ENCODE measurements at regions not wholly inside any gene's neighbourhood (a gene's known extent, or its start where the extent isn't known, plus 50 kb on each side); places are given as distances from the start of the nearest gene placed in this dataset.

DNA sequence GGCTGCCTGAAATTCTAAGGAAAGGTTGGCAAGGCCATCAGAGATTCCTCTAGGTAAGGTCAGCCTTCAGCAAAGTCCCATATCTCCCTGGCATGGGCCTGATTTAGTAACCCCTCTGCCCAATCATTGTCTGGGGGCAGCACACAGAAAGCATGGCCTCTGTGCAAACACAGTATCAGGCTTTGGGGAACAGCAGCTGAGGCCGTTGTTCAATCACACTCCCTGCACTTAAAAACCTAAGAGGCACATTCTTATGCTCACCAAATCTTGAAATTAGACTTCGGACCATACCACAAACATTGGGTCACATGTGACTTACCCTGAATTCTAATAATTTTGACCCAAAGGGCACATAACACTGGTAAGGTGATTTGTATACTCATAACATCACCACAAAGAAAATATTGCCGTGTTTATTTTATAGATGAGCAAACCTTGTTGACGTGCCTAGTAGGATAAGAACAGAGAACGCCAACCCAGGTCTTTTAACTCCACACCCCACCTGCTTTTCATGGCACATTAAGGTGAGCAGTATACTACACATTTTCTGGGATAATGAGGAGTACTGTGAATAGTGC lies 212.7 kb downstream of the HNMT start:
- no peak for DNase-seq (ENCODE audit: low read depth)

DNA sequence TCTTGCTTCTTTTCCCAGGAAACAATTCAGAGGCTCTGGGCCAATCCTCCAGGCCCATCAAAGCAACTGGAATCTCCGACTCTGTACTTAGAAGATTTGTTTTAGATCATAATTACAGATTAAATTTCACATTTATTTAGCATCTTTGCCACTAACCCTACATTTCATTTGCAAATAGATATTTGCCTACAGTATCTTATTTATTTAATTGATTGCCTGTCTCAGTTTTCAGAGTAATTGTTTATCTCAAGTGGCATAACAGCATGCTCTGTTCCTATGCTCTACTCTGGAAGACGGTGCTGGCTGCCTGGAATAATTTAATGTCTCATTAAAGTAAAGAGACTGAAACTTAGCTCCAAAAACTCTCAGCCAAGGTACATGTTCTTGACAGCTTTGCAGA lies 213.4 kb downstream of the HNMT start:
- no peak for DNase-seq (ENCODE audit: low read depth)

DNA sequence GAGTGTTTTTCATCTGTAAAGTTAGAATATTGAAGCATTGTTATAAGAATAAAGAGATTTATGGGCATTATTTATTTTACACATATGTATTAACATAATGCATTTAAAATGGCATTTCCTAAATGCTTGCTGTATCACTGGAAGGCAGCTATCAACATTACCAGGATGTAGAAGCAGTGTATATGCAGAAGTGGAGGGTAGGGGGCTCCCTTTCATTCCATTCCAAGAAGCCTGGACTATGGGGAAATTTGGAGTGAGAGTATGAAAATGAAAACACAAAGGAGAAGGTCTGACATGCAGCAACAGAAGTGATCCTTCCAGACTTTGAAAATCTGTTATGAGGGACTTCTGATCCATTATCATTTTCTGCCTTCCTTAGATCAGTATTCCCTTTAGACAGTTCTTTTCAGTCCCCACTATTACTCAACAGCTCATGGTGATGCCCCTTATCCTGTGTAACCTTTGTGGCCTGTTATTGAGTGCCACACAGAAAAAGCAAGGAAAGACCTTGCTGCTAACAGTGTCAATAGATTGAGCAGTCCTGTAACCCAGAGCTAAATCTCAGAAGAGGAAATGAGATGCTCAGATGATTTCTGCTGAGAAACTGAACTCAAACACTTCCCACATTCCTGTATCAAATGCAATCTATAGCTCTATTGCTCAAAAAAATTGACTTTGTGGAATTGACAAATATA lies 216.6 kb downstream of the HNMT start:
- no peak for DNase-seq (ENCODE audit: low read depth)

DNA sequence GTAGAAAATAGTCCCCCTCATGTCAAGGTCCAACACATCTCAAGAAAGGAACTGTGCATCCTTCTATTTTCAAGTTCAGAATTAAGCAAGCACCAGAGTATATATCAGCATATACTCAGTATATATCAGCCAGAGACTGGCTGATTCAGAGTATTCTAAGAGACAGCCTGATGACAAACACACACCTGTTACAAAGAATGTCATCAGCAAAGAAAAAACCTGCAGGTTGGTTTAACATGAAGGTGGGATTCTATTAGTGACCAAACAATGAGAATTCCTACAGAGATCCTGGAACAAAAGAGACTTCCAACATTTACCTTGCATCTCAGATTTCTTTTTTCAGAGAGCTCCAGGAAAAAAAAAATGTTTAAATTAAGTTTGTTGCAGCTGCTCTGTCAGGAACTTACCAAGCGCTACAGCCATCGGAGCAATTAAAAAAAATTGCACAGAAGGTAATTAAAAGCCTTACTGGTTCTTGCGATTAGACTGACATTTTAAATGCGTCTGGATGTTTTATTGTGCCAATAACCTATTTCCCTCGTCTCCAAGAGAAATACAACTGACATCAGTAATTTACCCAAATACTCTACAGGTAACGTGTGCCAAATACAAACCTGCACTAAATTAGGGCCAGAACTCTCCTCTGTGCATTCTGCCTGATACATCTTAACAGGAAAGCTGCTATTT lies 218.1 kb downstream of the HNMT start:
- DNase-seq (ENCODE audit: low read depth), result no peak

GRCh38 chr2:138182937-138183312 lies 218.7 kb downstream of the HNMT start:
- DNase-seq (ENCODE audit: low read depth), result peak; percentile 29

DNA sequence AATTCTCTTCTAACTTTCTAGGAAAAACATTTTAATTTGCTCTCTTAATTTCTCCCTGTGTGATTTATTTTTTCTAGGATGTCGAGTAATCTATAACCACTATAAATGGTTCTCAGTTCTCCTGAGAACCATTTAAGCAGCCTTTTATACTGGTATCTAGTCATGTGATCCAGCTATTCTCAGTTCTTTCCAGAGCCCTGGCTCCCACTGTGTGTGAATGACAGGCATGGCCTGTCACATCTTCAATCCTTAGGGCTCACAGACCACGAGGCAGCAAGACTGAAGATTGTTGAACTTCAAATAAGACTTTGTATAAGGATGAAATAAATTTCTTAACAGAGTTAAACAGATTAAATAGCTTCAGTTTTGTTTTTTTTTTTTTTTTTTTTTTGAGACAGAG lies 219.4 kb downstream of the HNMT start:
- DNase-seq (ENCODE audit: low read depth), result no peak

- no peak for DNase-seq (ENCODE audit: low read depth)
Observed at GRCh38 chr2:138184428-138184827, 220.2 kb downstream of the HNMT start.

DNA sequence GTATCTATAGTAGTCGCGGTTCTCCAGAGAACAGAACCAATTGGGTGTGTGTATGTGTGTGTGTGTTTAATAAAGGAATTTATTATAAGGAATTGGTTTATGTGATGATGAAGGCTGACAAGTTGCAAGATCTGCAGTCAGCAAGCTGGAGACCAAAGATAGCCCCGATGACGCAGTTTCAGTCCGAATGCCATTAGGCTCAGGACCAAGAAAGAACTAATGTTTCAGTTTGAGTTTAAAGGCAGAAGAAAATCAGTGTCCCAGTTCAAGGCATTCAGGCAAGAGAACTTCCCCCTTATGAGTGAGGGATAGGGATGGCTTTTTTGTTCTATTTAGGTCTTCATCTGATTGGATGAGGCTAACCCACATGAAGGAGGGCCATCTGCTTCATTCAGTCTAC lies 221.6 kb downstream of the HNMT start:
- DNase-seq (ENCODE audit: low read depth), result no peak

DNA sequence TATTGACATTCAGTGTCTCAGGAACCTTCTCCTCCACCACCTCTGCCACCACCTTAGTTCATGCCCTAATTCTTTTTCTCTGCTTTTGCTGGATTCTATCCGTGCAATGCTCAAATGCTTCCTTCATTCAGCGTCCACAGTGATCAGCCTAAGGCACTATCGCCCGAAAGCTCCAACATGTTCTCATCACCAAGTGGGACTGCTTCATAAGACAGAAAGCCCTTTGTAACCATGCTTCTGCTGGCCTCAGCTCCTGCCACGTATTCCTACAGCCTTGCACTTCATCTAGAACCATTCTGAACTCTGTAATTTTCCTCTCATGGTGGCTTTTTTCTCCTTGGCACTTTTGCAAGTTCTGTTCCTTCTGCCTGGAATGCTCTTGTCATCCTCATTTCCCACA lies 222.9 kb downstream of the HNMT start:
- DNase-seq (ENCODE audit: low read depth), result no peak

DNA sequence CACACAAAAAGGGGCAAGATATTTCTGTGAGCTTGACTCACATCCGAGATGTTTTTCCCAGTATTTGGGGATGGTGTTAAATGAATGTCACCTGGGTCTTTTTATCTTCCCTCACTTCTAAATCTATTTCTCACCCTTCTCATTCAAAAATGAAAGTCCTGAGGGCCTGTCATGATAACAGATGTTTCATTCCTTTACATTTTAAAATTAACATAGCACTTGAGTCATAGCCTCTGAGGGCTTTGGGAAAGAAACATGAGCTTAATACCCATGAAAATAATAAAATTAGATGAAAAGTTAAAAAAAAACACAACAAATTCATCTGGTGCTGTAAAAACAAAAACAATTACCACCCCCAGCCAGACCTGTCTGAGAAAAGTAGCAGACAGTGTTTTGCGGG lies 226.7 kb downstream of the HNMT start:
- DNase-seq (ENCODE audit: low read depth), result no peak

DNA sequence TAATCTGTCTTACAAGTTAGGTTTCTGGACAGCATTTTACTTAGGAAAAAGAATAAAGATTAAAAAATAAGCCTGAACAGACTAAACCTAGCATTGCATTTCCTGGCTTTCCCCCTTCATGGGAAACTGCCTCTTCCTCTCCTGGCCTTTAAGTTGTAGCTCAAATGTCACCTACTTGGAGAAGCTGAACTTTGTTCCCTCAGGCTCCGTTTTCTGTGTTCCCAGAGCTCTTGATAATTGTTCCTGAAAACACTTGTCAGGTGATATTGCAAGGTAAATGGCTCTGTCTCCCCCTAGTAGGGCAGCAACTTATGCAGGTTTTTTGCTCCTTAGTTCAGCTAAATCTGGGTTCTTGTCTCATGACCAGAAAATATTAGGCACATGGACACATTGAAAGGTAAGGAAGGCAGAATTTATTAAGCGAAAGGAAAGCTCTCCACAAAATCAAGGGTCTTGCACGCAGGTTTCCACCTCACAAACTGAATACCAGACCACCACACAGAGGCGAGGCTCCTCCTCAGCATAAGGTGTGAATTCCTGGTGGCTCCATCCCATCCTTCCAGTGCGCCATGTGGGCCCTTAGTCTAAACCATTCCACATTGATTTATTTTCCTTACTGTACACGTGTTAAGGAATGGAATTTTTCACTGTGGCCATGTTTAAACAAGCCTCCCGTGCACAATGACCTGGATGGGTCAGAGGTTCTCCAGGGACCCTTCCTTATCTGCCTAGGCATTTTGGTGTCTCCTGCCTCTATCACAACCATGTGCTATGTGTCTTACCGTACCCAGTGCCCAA lies 229.3 kb downstream of the HNMT start:
- no peak for DNase-seq (ENCODE audit: low read depth)

GRCh38 chr2:138201286-138201685 lies 237.0 kb downstream of the HNMT start:
- peak; percentile 6 for DNase-seq (ENCODE audit: low read depth)

DNA sequence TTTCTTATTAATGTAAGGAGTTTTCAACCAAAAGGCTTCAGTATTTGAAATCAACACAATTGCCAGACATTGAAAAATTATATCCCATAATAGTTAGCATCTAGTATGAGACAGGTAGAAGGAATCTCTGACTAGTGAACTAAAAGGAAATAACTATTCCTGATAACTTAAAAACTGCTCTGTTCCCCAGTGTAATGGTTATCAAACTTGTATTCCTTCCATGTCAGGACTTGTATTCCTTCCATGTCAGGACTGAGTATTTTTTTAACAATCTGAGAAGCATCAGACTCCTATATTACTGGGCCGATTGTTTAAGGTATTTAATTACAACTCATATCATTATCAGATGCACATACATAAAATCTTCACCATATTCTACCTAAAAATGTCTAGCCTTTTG lies 238.5 kb downstream of the HNMT start:
- no peak for DNase-seq (ENCODE audit: low read depth)

GRCh38 chr2:138205281-138205680 lies 241.0 kb downstream of the HNMT start:
- DNase-seq (ENCODE audit: low read depth), result no peak

- DNase-seq (ENCODE audit: low read depth), result no peak
Observed at GRCh38 chr2:138207074-138207930, 243.0 kb downstream of the HNMT start.

GRCh38 chr2:138209009-138209408 lies 244.7 kb downstream of the HNMT start:
- DNase-seq (ENCODE audit: low read depth), result no peak

DNA sequence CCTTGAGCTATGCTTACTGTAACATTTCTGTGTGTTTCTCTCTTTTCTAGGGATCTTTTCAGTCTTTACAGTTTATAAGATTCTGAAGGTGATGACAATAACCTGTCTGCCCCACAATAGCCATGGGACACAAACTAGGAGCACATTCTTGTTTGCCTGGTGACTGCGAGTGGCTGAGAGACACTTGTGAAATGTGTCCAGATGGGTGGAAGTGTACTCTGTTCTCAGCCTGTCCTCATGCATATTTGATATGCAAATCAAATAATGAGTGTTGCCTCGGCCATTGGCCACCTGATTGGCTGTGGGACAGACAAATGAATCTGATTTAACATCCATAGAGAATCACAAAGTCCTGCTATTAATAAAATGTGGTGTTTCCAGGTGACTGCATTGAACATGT lies 246.2 kb downstream of the HNMT start:
- DNase-seq (ENCODE audit: low read depth), result no peak

- no peak for DNase-seq (ENCODE audit: low read depth)
Observed at GRCh38 chr2:138212434-138212833, 248.2 kb downstream of the HNMT start.

GRCh38 chr2:138213084-138213483 lies 248.8 kb downstream of the HNMT start:
- no peak for DNase-seq (ENCODE audit: low read depth)

DNA sequence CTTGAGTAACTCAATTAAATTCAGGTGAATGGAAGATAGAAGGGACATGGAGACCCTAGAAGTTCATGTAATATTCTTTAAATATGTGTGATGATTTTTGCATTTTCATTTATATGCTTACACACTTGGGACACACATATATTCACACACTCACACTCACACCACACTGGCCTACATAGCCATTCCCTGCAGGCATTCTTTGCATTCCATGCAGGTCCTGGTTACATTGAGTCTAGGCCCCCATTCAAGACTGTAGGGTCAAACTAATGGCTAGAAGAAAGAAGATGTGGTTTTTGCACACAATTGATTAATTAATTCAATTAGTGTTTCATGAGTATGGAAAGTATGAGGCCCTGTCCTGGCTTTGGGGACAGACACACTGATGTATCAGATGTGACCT lies 249.4 kb downstream of the HNMT start:
- DNase-seq (ENCODE audit: low read depth), result no peak

DNA sequence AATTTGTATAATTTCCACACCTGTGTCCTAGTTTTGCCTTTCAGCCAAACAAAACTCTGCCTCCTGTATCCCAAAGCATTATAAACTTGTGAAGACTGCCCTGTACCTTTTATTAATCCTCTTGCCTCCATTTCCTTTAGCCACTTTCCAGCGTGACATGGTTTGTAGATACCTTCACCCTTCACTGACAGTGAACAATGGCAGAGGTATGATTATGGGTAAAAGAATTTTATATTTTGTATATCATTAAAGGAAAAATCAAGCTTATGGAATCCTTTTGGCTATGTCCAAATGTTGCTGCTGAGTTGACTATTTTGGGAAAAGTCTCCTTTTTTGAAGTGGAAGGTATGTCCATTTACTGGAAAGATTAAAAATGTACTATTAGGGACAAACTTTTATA lies 251.7 kb downstream of the HNMT start:
- DNase-seq (ENCODE audit: low read depth), result no peak

- DNase-seq (ENCODE audit: low read depth), result no peak
Observed at GRCh38 chr2:138217975-138218374, 253.7 kb downstream of the HNMT start.
